ENCODE measurements at regions not wholly inside any gene's neighbourhood (a gene's known extent, or its start where the extent isn't known, plus 50 kb on each side); places are given as distances from the start of the nearest gene placed in this dataset.

DNA sequence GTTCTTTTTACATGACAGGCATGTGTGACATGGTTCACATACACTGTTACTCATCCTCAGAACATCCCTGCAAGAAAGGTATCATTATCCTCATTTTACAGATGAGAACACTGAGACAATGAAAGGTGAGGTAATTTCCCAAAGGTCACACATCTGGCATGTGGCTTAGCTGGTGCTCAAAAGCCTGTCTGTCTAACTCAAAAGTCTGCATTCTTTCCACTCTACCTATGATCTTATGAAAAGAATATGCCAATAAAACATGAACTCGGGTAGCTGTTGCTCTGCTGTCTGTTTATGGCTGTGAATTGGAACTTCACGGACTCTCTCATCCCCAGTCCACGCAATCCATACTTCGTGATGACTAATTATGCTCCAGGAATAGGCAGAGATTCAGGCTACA, 79.0 kb upstream of the ODAD2 start:
- TF ChIP-seq POLR2A (IDR thresholded peaks at IDR 0.05): no peak
- TF ChIP-seq, protein P1, sequence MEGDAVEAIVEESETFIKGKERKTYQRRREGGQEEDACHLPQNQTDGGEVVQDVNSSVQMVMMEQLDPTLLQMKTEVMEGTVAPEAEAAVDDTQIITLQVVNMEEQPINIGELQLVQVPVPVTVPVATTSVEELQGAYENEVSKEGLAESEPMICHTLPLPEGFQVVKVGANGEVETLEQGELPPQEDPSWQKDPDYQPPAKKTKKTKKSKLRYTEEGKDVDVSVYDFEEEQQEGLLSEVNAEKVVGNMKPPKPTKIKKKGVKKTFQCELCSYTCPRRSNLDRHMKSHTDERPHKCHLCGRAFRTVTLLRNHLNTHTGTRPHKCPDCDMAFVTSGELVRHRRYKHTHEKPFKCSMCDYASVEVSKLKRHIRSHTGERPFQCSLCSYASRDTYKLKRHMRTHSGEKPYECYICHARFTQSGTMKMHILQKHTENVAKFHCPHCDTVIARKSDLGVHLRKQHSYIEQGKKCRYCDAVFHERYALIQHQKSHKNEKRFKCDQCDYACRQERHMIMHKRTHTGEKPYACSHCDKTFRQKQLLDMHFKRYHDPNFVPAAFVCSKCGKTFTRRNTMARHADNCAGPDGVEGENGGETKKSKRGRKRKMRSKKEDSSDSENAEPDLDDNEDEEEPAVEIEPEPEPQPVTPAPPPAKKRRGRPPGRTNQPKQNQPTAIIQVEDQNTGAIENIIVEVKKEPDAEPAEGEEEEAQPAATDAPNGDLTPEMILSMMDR (IDR thresholded peaks at IDR 0.05 in 4 of 5, conservative IDR thresholded peaks at IDR 0.05 in 1 of 5): no peak
